GM21529 (cell line): ENCODE measurements at regions not wholly inside any gene's neighbourhood (a gene's known extent, or its start where the extent isn't known, plus 50 kb on each side); places are given as distances from the start of the nearest gene placed in this dataset.
"Not testable (repeated sequence)": the region's sequence is repeated elsewhere in the genome, so short reads cannot be mapped to it uniquely, and the experiment has no call there.

Experiments
- ATAC-seq: cut with Tn5 transposase; IDR thresholded peaks from one replicate; pipeline ENCODE4 v1.9.1; 2021; ENCODE audit not compliant: unreplicated experiment

DNA sequence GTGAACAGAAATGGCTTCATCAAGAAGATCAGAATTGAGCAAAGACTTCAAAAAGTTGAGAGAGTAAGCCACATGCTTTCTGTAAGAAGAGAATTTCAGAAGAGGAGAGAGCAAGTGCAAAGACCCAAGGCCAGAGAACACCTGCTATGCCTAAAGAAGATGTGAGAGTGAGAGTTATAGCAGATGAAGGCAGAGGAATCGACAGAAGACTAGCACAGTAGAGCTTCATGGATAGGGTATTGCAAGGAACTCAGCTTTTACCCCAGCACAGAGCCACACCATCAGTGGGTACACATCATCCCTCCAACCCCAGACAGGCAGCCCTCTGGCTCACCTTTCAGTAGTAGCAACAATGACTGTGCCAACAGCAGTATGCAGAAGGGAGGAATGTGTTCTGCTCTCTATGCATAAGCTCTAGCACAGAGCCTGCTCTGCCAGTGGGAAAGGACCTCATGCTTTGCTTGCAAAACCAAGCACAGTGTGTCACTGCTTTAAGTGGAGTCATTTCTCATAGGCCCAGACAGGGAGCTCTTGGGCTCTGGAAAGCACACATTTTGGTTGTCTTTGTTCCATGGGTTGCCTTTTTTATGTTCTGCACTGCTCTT lies 318.6 kb downstream of the NAF1 start:
- peak; percentile 51 for ATAC-seq

DNA sequence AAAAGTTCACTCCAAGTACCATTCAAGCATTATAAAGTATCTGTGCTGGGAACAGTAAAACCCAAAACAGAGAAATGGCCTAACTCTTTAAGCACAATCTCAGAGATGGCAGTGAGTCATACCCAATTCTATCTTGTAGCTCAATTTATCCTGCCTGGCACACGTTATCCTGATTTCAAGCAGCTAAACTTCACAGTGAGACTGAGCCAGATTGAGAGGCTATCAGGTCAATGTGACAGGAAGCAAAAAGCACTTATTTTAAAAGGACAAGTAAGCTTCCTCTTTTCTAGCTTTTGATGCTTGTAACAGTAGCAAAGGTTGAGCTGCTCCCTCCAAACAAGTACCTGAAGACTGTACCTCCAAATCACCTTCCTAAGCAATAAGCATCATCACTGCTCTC lies 324.9 kb downstream of the NAF1 start:
- ATAC-seq: no peak

DNA sequence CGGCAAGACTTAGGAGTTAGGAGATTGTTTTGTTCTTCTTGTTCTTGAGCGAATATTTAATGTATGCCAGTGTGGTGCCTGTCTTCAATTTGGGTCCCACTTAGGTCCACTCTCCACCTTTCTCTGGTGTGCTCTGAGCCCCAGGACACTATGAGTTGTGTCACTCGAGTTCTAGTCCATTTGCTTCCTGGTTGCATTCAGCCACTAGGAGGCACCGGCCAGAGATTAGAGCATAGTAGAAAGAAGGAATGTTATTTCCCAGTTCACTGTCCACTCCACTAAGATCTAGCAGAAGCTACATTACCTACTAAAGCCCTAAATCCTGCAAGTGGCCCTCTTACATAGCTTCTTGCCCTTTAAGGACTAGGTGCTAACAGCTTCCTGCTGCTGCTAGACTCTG lies 326.9 kb downstream of the NAF1 start:
- ATAC-seq: no peak

DNA sequence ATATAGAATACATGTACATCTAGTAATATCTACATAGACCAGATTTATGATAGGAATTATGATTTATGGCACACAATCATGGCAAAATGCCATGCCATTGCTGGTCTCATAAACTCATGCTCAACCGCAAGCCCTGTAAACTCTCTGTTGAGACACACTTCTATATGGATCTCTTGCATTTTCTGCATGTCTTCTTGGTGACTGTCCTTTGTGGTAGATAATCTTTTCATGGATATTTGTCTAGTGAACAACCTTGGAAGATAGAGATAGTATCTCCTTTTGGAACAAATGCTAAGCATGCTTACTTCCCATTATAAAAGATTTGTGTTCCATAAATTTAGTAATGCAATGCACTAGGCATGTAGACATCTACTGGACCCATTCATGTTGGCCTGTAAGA lies 328.0 kb downstream of the NAF1 start:
- no peak for ATAC-seq

DNA sequence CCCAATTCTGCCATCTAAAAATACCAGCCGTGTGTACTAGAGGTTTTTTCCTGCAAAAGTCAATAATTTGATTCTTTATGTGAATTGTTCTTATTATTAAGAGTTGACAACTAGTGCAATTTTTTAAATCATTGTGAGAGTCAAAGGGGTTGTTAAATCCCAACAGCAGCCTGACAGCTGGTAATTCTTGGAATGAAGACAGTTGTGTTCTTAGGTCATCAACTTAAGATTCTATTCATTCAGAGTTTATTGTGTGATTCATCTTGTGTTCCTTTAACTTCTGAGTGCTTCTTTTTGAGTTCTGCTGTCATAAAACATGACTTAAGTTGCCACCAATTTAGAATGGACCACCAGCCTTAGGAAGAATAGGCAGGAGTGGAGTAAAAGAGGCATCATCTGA lies 329.0 kb downstream of the NAF1 start:
- no peak for ATAC-seq

DNA sequence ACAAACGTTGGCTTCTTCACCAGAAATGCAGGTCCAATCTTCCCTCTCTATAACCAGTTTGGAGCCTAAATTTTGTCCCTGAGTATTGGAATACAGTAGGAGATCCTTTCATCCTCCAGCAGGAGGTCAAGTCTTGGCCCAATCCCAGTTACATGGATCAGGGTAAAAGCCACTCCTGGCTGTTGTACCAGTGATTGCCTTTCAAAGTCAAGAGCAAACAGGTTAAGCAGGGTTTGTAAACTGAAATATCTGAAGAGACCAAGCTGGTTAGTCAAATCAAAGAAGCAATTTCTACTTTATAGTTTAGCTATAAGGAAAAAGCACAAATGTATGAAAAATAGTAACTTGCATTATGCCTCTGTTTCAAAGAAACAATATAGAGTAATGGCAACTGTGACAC lies 329.4 kb downstream of the NAF1 start:
- no peak for ATAC-seq

DNA sequence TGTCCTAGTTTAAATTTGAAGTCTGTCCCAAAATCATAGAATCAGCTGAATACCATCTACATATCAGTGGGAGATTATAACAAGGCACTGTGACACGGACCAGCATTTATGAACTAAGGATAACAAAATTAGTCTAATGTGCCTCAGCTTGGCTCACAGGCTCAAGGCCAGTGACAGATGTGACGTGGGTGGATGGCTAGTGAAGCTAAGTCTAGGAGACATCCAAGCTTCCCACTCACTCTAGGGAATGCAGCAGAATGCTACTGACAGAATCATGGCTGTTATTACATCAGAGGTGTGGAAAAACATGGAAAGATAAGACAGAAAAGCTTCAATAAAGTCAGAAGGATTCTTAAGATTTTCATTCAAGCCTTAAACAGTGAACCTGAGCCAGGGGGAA lies 329.9 kb downstream of the NAF1 start:
- ATAC-seq: no peak

DNA sequence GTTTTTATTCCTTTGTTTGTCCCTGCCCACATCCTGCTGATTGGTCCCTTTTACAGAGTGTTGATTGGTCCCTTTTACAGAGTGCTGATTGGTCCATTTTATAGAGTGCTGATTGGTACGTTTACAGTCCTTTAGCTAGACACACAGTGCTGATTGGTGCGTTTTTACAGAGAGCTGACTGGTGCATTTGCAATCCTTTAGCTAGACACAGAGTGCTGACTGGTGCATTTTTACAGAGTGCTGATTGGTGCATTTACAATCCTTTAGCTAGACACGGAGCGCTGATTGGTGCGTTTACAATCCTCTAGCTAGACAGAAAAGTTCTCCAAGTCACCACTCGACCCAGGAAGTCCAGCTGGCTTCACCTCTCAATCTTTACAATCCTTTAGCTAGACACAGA lies 330.4 kb downstream of the NAF1 start:
- ATAC-seq: not testable (repeated sequence)

DNA sequence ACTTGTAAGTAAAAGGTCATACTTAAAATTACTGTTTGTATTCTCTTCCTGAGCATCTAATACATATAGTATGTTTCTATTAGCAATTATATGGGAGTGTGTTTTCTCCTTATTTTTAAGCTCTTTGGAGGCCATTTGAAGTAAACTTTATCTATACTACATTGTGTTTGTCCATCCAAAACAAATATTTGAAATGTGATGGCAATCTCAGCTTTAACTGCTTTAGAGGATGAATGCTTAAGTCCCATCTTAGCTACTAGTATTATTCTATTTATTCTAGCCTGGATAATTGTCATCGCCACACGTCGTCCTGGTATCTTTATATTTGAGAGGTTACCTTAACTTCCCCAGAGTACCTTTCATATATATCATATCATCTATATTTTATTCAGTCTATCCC lies 335.8 kb downstream of the NAF1 start:
- ATAC-seq: no peak

DNA sequence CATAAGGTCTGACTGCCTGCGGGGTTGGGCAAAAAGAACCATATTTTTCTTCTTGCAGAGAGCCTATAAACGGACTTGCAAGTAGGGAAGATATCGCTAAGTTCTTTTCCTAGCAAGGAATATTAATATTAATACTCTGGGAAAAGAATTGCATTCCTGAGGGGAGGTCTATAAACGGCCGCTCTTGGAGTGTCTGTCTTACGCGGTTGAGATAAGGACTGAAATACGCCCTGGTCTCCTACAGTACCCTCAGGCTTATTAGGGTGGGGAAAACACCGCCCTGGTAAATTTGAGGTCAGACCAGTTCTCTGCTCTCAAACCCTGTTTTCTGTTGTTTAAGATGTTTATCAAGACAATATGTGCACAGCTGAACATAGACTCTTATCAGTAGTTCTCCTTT lies 349.3 kb downstream of the NAF1 start:
- not testable (repeated sequence) for ATAC-seq

DNA sequence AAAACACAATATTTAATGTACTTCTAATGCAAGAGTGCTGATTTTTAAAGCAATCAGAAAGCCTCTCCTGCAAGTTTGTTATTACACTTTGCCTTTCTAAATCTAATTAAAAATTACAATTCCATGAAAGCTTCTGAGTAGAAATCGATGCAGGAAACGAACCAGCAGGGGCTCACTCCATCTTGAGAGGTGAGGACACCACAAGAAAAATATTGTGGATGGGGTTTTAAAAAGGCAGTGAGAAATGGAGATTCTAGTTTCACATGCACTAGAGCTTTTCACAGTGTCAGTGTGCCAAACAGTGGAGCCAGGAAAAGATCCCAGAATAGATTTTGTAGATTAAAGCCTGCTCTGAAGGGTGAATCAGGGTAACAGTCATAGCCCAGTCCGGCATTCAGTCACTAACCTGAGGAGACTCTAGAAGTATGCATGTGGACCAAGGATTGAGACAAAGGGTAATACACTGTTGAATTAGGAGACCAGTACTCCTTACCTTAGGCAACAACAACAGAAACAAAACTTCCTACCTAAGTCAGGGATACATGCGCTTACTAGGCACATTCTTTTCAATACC lies 362.3 kb downstream of the NAF1 start:
- no peak for ATAC-seq

DNA sequence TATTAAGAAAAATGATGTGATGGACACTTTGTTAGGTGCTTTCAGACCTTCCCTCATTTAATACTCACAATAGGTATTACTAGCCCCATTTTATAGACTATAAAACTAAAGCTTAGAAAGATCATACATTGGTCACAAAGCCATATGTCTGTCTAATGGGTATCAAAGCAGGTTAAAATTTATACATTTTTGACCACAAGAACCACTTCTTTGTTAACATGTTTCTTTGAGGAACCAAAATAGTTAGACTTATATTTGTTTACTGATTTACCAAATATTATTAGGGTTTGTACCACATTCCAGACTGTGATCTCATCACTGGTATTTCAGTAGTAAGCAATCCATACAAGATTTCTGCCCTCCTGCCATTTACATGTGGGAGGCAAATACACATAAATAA lies 363.3 kb downstream of the NAF1 start:
- ATAC-seq: no peak

DNA sequence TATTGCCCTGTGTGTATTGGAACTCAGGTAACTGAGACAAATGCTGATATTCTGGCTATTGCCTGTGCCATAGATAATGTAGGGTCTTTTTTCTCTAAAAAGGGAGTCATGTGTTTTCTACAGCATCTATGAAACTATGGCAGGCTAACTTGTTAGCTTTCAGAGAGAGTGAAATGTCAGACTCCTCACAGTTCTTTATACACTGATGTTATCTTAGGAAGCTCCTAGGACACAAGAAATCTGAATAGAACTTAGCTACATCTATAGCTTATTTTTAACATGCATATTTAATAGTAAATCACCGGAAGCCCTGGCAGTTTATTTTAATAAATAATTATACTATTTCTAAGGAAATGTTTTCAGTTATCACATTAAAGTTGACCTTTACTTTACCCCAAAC lies 369.6 kb downstream of the NAF1 start:
- no peak for ATAC-seq

DNA sequence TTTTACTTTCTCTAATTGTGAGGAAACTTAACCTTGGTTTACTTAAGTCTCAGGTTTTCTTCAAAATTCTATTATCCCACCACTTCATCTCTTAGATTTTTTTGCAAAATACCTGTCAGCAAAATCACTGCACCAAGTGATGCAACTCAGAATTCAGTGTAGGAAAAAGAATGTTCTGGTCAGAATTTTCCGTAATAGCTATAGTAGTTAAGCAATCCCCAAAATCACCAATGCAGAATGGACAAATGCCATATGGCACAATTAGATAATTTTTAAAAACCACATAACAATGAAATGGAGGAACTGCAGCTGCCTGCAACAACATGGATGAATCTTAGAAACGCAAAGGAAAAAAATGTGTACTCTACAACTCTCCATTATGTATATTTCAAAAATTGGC lies 373.1 kb downstream of the NAF1 start:
- no peak for ATAC-seq

DNA sequence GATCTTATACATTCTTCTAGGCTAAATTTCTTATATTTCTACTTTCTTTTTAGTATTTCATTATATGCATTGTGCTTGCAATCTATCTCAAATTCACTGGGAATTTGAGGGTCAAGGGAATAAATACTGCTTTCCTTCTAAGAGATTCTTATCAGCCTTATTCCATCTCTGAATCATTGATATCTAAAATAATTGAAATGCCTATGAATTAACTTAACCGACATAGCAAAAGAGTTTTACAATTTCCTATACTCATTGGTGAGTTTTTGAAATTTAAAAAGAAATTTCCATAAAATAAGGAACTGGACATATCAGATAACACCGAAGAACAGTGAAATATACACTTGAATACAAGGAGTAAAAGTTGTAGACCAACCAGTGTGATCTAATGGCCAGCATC lies 373.7 kb downstream of the NAF1 start:
- ATAC-seq: no peak

DNA sequence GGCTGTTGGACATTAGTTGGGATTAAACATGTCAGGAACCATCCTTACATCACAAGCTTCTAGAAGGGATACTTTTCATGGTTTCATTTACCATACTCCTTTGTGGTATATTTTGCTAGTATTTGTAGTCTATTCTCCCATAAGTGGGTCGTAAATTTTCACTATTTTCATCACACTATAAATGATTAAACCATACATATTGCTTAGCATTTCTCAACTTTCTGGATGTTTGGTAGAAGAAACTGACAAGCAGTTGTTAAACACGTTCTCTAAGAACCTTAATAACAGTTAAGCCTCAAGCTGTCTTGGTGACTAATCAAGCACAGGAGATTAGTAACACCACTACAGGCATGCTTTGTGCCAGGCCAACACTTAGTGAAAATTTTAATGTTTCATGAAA lies 375.5 kb downstream of the NAF1 start:
- no peak for ATAC-seq

DNA sequence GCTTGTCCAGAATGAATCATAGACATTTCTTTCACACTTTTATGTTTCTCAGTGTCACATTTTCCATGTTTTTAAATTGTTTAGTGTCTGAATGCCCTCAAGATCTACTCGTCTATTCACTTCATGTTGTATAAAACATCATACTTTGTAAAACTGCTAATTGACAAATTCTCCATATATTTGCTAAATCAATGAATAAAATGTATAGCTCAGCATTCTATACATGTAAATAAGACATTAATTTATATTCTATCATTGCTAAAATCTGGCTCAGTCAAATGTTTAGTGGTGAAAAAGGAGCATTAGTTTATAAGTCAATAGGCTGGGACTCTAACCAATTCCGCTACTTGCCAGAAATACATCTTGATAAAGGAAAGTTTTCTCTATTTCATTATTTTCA lies 379.6 kb downstream of the NAF1 start:
- no peak for ATAC-seq

DNA sequence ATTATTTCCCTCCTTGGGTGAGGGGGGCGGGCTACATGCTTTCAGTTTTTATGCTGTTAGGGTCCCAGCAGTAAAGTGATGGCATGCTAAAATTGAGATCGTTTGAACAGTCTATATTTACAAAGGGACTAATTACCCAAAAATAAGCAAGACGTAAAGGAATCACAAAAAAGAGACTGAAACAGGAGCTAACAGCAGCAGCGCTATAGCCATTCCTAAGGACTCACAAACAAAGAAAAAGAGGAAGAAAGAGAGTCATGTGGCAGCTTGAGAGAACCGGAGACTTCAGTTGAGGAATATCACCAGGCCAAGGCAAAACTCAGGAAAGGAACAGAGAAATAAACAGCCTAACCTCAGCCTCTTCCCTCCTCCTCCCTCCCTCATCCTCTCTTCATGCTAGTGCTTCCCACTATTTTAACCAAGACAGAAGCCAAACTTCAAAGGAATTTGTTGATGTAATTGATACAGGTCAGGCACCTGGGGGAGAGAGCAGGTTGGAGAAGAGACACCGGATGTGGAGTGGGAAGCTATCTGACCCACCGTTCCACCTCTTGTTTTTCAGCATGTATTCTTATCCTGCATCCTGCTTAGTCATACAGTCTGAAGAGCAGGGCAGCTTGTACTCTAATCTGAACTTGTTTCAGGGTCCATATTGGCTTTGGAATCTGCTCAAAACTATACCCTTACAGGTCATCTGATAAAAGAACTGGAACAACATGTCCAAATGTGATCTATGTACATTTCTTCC lies 383.7 kb downstream of the NAF1 start:
- no peak for ATAC-seq

DNA sequence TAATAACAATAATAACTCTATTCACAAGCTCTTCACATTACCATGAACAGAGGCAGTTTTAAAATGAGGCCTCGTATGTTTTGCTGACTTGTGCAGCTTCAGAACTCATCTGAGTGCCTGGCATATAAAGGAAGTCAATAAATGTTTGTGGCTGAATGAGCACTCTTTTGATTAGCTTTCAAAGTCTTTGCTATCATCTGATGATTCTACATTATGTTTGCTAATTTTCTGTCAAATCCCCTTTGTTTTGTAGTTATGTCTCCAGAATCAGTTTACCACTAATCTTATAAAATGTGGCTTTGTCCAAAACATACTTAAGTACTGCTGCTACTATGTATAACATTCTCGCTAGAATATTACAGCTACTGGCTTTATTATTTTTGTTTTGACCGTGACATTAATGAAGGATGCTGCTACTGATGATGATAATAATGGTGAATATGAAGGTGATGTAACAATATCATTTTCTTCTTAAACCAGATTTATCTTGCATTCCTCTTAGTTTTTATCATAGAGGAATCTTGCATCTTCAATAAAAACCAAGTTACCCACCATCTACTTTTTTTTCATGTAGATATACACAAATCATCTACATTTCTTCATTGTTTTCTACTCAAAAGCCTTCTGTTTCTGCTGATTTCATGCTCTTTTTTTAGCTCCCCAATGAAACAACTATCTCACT lies 384.5 kb downstream of the NAF1 start:
- no peak for ATAC-seq

DNA sequence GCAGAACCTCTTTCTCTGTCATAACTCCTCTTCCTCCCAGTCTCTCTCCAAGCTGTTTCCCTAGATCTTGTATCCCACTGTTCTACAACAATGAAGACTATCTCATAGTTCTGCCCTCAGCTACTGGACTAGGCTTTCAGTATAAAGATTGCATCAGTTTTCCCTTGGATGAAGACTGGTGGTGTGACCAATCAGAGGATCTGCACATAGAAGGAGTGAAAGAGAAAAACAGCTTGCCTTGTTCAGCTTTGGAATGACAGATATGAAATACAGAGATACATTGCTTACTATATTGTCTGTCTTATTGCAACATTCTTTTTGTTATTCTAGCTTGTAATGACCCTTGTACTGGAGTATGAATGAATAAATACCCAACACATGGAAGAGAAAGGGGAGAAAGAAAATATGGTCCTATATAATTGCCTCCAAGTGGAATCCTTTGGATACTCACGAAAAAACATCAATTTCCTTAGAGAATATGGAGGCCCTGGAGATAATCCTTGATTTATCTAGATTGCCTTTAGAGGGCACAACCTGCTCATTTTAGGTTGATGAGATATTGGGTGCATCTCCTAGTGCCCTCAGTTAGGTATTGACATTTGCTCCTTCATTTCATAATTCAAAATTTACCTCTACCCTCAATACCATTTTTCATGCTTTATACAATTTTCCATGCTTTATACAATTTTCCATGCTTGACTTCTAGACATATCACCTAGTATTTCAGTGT lies 395.8 kb downstream of the NAF1 start:
- ATAC-seq: no peak

DNA sequence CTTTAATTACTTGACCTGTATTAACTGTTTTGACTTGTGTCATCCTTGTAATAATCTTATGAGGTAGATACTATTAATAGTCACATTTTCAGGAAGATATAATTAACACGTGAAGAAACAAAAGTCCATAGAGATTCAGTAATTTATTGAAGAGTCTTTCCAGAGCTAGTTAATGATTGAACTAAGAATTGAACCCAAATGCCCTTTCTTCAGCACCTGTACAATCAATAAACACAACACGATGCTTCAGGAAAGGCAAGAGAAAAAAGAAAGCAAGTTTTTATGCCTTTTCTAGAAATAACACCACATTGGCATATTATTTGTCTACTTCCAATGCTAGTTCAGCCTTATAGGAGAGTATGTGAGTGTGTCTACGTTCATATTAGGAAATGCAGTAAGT lies 399.6 kb downstream of the NAF1 start:
- no peak for ATAC-seq
